Neural crest cell (in vitro differentiated cells): ENCODE measurements at regions not wholly inside any gene's neighbourhood (a gene's known extent, or its start where the extent isn't known, plus 50 kb on each side); places are given as distances from the start of the nearest gene placed in this dataset.

Experiments
- DNase-seq: peaks from one replicate; pipeline ENCODE4 v3.0.0; 2021; ENCODE audit warnings: low read depth, mixed read lengths, low spot score
- H3K27ac Mint-ChIP-seq: one replicate; pipeline ENCODE4 v1.8.0; 2021; ENCODE audit warnings: mild to moderate bottlenecking, mixed read lengths; ENCODE audit not compliant: unreplicated experiment
- H3K27me3 Mint-ChIP-seq: 2 replicates; pipeline ENCODE4 v1.8.0; 2021; ENCODE audit warnings: low read depth, mild to moderate bottlenecking, mixed read lengths
- H3K36me3 Mint-ChIP-seq: 2 replicates; pipeline ENCODE4 v1.8.0; 2021; ENCODE audit warnings: low read depth, mild to moderate bottlenecking, mixed read lengths
- H3K4me1 Mint-ChIP-seq: 2 replicates; pipeline ENCODE4 v1.8.0; 2021; ENCODE audit warnings: mixed read lengths
- H3K4me3 Mint-ChIP-seq: one replicate; pipeline ENCODE4 v1.8.0; 2021; ENCODE audit warnings: mild to moderate bottlenecking, mixed read lengths
- H3K9me3 Mint-ChIP-seq: 2 replicates; pipeline ENCODE4 v1.8.0; 2021; ENCODE audit warnings: mixed read lengths
- CTCF ChIP-seq: fragments of 200-600 bp; sonication (generic); conservative IDR thresholded peaks from 2 replicates; pipeline ENCODE4 v1.5.0; 2021; ENCODE audit warnings: antibody characterized with exemption, mild to moderate bottlenecking

- DNase-seq, result no peak
- Mint-ChIP-seq H3K4me1 (no peaks in the 10 kb centered on the region), H3K36me3 (peaks cover 3% of the 10 kb centered on the region), H3K27ac (no peak overlapping the region), H3K9me3 (peaks cover 8% of the 10 kb centered on the region), H3K27me3 (peaks cover 3% of the 10 kb centered on the region), H3K4me3 (no peak overlapping the region)
- TF ChIP-seq CTCF, result no peak
Measured at GRCh38 chr16:88284626-88285513, 97.9 kb upstream of the ZNF469 start.

- H3K27me3 Mint-ChIP-seq, result peaks cover 3% of the 10 kb centered on the region
- TF ChIP-seq CTCF, result no peak
- no peak for DNase-seq
- no peak overlapping the region for H3K27ac Mint-ChIP-seq
- H3K4me1 Mint-ChIP-seq, result no peaks in the 10 kb centered on the region
- peaks cover 3% of the 10 kb centered on the region for H3K36me3 Mint-ChIP-seq
- H3K4me3 Mint-ChIP-seq, result no peak overlapping the region
- peaks cover 8% of the 10 kb centered on the region for H3K9me3 Mint-ChIP-seq
Measured at GRCh38 chr16:88285514-88285822, 97.3 kb upstream of the ZNF469 start.

- no peak for DNase-seq
- TF ChIP-seq CTCF, result no peak
- peaks cover 3% of the 10 kb centered on the region for H3K27me3 Mint-ChIP-seq
- no peak overlapping the region for H3K27ac Mint-ChIP-seq
- H3K4me3 Mint-ChIP-seq, result no peak overlapping the region
- H3K4me1 Mint-ChIP-seq, result no peaks in the 10 kb centered on the region
- H3K36me3 Mint-ChIP-seq, result peaks cover 3% of the 10 kb centered on the region
- H3K9me3 Mint-ChIP-seq, result peaks cover 8% of the 10 kb centered on the region
Measured at GRCh38 chr16:88286301-88286923, 96.3 kb upstream of the ZNF469 start.

GRCh38 chr16:88287219-88287618, 95.5 kb upstream of the ZNF469 start:
- Mint-ChIP-seq H3K4me1 (no peaks in the 10 kb centered on the region), H3K36me3 (peaks cover 3% of the 10 kb centered on the region)

GRCh38 chr16:88288303-88288702, 94.5 kb upstream of the ZNF469 start:
- peaks cover 3% of the 10 kb centered on the region for H3K36me3 Mint-ChIP-seq
- DNase-seq, result no peak
- no peaks in the 10 kb centered on the region for H3K27me3 Mint-ChIP-seq
- no peak overlapping the region for H3K4me3 Mint-ChIP-seq
- no peak for TF ChIP-seq CTCF
- H3K9me3 Mint-ChIP-seq, result peaks cover 10% of the 10 kb centered on the region
- H3K27ac Mint-ChIP-seq, result no peak overlapping the region
- H3K4me1 Mint-ChIP-seq, result no peaks in the 10 kb centered on the region

More at GRCh38 chr16:88287219-88287618, 95.5 kb upstream of the ZNF469 start:
- Mint-ChIP-seq H3K27ac (no peak overlapping the region), H3K27me3 (peaks cover 3% of the 10 kb centered on the region), H3K9me3 (peaks cover 8% of the 10 kb centered on the region), H3K4me3 (no peak overlapping the region)
- peak; percentile 63 for TF ChIP-seq CTCF
- no peak for DNase-seq
